ENCODE measurements at regions not wholly inside any gene's neighbourhood (a gene's known extent, or its start where the extent isn't known, plus 50 kb on each side); places are given as distances from the start of the nearest gene placed in this dataset.

- no peak overlapping the region for H4K8ac ChIP-seq (replicated peaks; ENCODE audit: insufficient read length, low read depth, low read length)
- H3K23ac ChIP-seq (ENCODE audit: insufficient read length, low read depth, low read length): no peak overlapping the region
- no peak overlapping the region for H3K4me3 Mint-ChIP-seq
- no peak overlapping the region for H4K5ac ChIP-seq (ENCODE audit: insufficient read length, low read depth, low read length)
- H2AK5ac ChIP-seq (ENCODE audit: insufficient read length, low read length): no peak overlapping the region
- H3T11ph ChIP-seq (ENCODE audit: low read length): no peak overlapping the region
- no peak overlapping the region for H3K9ac ChIP-seq (ENCODE audit: extremely low read depth, insufficient read length, low read length)
- H3K27ac ChIP-seq (ENCODE audit: insufficient read length, low read depth, low read length): no peak overlapping the region
- no peak overlapping the region for H2AFZ ChIP-seq (ENCODE audit: low read length)
- H3K14ac ChIP-seq (ENCODE audit: insufficient read depth, low read length): no peak overlapping the region
- no peaks in the 10 kb centered on the region for H3K36me3 Mint-ChIP-seq (ENCODE audit: insufficient read depth in 1 of 3, low read depth in 3 of 3)
- H3K4me1 ChIP-seq (ENCODE audit: insufficient read depth, low read length): no peaks in the 10 kb centered on the region
- H3K27ac Mint-ChIP-seq: peak overlapping the region in 1 of 3 experiments; percentile 20; a peak in 1 of 7 replicates
- H4K91ac ChIP-seq (ENCODE audit: insufficient read length, low read depth, low read length): no peak overlapping the region
- no peak for DNase-seq
- H2BK120ac ChIP-seq (ENCODE audit: low read depth, low read length, poor library complexity, severe bottlenecking): no peak overlapping the region
- no peaks in the 10 kb centered on the region for H4K20me1 ChIP-seq (ENCODE audit: control insufficient read depth, insufficient read depth, insufficient read length)
- H3K79me1 ChIP-seq (ENCODE audit: insufficient read depth, low read depth, low read length, poor library complexity, severe bottlenecking): no peaks in the 10 kb centered on the region
- H3K4me1 Mint-ChIP-seq: peaks cover 22 to 25% of the 10 kb centered on the region in 2 experiments
- no peaks in the 10 kb centered on the region for H3K9me3 ChIP-seq (ENCODE audit: control insufficient read depth, low read depth, low read length)
- no peak overlapping the region for H3K56ac ChIP-seq (ENCODE audit: insufficient read length, low read depth, low read length)
- no peak overlapping the region for H2BK5ac ChIP-seq (ENCODE audit: insufficient read length, low read length)
- H3K27me3 Mint-ChIP-seq (ENCODE audit: low read depth): peaks cover 5% of the 10 kb centered on the region; the same call in 1 of the 2 replicates
- no peak overlapping the region for H3K4me2 ChIP-seq (ENCODE audit: insufficient read depth, insufficient read length, low read length)
- H3K4ac ChIP-seq (ENCODE audit: low read depth, low read length): no peak overlapping the region
- no peaks in the 10 kb centered on the region for H3K23me2 ChIP-seq (ENCODE audit: insufficient read length, low read depth, low read length, poor library complexity, severe bottlenecking)
- no peak overlapping the region for H2BK12ac ChIP-seq (ENCODE audit: insufficient read length, low read depth, low read length)
- TF ChIP-seq, protein P1, sequence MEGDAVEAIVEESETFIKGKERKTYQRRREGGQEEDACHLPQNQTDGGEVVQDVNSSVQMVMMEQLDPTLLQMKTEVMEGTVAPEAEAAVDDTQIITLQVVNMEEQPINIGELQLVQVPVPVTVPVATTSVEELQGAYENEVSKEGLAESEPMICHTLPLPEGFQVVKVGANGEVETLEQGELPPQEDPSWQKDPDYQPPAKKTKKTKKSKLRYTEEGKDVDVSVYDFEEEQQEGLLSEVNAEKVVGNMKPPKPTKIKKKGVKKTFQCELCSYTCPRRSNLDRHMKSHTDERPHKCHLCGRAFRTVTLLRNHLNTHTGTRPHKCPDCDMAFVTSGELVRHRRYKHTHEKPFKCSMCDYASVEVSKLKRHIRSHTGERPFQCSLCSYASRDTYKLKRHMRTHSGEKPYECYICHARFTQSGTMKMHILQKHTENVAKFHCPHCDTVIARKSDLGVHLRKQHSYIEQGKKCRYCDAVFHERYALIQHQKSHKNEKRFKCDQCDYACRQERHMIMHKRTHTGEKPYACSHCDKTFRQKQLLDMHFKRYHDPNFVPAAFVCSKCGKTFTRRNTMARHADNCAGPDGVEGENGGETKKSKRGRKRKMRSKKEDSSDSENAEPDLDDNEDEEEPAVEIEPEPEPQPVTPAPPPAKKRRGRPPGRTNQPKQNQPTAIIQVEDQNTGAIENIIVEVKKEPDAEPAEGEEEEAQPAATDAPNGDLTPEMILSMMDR (conservative IDR thresholded peaks at IDR 0.05): no peak
- no peaks in the 10 kb centered on the region for H3K27me3 ChIP-seq (ENCODE audit: insufficient read depth, low read length)
- no peak overlapping the region for H2BK15ac ChIP-seq (ENCODE audit: low read depth, low read length)
- no peaks in the 10 kb centered on the region for H3K9me3 Mint-ChIP-seq
- no peaks in the 10 kb centered on the region for H3K79me2 ChIP-seq (ENCODE audit: insufficient read depth, low read length)
- WGBS (ENCODE audit: extremely low coverage, insufficient read length, low lambda C conversion rate): no CpG with 5 or more reads among the region's 5 CpGs
- no peak overlapping the region for H3K18ac ChIP-seq (ENCODE audit: insufficient read length, low read depth, low read length)
- H2BK20ac ChIP-seq (ENCODE audit: low read depth, low read length, poor library complexity, severe bottlenecking): no peak overlapping the region
These were observed 247.0 kb upstream of the SORL1-AS1 start for GRCh38 chr11:121699801-121700200.
